ENCODE measurements at regions not wholly inside any gene's neighbourhood (a gene's known extent, or its start where the extent isn't known, plus 50 kb on each side); places are given as distances from the start of the nearest gene placed in this dataset.

DNA sequence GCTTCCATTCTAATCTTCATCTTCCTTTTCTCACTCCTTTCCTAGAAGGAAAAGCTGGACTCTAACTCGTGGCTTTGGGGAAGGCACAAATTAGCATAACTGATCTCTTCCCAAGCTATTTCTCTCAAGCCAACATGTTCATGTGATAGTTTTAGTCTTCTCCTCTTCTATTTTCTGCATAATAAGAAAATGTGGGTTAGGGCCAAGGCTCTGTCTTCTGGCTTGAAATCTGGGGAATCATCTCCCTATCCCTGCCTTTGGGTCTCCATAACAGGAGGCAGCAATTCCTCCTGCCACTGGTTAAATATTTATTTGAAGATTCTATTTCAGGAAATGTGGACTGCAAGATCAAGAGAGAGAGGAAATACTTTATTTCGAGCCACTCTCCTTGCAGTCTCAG lies 1669.6 kb downstream of the MAT2B start:
- DNase-seq (ENCODE audit: low read depth) = no peak

- DNase-seq (ENCODE audit: low read depth) = no peak
Measured at GRCh38 chr5:165184183-165184582, 1678.8 kb downstream of the MAT2B start.

- no peak for DNase-seq (ENCODE audit: low read depth)
Measured at GRCh38 chr5:165185716-165186115, 1680.3 kb downstream of the MAT2B start.

GRCh38 chr5:165187815-165188214 lies 1682.4 kb downstream of the MAT2B start:
- DNase-seq (ENCODE audit: low read depth) = no peak

- DNase-seq (ENCODE audit: low read depth) = no peak
Measured at GRCh38 chr5:165188556-165189175, 1683.2 kb downstream of the MAT2B start.

- no peak for DNase-seq (ENCODE audit: low read depth)
Measured at GRCh38 chr5:165196961-165197360, 1691.5 kb downstream of the MAT2B start.

DNA sequence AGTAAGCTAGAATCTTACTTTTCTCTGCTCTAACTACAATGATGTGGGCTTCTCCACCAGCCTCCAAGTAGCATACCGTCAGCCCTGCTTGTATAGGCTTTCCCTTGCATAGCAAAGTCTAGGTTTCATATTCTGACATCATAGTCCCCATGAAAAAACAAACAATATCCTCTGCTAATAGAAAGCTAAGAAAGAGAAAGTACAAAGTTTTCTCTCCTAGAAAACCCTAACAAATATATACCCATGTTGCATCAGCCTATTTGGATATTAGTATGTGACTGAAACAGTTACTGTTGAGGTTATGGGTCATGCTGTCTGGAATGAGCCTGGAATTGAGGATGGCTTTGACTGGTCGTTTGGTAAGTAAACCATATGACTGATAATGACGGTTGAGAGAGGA lies 1696.0 kb downstream of the MAT2B start:
- DNase-seq (ENCODE audit: low read depth) = peak; percentile 5

GRCh38 chr5:165201771-165202518 lies 1696.5 kb downstream of the MAT2B start:
- peak; percentile 33 for DNase-seq (ENCODE audit: low read depth)

GRCh38 chr5:165202519-165202910 lies 1697.1 kb downstream of the MAT2B start:
- DNase-seq (ENCODE audit: low read depth) = no peak

- DNase-seq (ENCODE audit: low read depth) = no peak
Measured at GRCh38 chr5:165209101-165209727, 1703.8 kb downstream of the MAT2B start.

DNA sequence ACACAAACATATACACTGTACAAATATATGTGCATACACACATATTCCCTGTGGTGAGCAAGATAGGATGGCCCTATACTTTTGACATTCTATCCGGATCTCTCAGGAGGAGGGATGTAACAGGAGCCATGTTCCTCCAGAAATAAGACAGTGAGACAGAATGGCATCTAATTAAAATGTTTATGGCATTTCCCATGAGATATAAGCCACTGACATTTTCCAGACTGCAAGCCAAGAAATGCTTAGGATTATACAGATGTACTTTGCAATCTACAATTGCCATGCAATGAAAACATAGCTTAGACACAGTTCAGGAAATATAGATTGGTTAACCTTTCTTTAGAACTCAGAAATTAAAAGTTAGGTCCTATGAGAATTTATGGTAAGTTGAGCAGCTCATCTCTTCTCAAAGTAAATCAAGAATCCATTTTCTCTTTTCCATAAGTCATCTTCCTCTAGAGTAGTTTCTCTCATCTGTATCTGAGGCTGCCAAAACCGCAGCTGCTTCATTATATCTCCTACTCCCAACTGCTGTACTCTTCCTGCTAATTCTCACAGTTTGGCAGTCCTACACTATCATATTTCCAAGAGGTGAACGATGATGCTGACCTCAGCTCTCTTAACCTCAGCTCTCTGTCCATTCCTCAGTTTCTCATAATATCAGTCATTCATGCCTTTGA lies 1719.1 kb downstream of the MAT2B start:
- DNase-seq (ENCODE audit: low read depth) = no peak

- no peak for DNase-seq (ENCODE audit: low read depth)
Measured at GRCh38 chr5:165227515-165227914, 1722.1 kb downstream of the MAT2B start.

DNA sequence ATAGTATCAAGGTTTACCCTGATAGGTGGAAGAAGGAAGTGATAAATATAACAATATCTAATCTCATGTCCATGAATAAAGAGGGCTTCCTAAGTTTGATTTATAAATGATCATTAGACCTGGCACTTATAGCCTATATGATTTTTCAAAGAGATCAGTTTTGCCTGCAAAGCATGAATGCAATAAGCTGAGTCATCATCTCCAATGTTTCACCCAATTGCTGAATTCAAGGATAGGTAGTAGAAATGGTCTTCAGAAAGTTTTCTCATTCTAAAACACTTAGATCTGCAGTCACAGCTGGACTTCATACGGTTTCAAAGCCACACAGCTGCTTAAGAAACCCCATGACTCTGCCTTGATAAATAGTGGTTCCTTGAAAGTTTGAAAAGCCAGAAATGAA lies 1722.8 kb downstream of the MAT2B start:
- no peak for DNase-seq (ENCODE audit: low read depth)

GRCh38 chr5:165231821-165232508 lies 1726.5 kb downstream of the MAT2B start:
- no peak for DNase-seq (ENCODE audit: low read depth)

DNA sequence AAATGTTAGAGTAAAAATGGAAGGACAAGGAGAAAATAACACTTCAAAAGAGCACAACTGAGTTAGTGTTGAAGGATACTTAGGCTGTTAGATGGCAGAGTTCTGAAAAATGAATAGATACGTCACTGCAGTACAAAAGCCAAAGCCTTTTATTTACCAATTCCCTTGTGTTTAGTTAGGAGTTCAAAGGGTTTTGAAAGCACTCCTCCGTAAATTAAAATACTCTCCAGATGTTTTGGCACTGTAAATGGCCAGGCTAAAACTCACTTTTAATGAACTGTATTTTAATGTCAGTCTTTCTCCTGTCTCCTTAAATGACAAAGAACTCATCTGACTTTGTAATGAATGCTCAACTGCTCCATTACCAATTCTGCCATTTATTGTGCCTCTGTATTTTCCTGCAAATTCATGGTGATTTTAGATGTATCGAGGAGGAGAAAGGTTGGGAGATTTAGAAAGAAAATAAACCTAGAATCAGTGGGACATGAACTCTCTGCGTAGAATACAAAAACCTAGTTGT lies 1727.2 kb downstream of the MAT2B start:
- DNase-seq (ENCODE audit: low read depth) = no peak

DNA sequence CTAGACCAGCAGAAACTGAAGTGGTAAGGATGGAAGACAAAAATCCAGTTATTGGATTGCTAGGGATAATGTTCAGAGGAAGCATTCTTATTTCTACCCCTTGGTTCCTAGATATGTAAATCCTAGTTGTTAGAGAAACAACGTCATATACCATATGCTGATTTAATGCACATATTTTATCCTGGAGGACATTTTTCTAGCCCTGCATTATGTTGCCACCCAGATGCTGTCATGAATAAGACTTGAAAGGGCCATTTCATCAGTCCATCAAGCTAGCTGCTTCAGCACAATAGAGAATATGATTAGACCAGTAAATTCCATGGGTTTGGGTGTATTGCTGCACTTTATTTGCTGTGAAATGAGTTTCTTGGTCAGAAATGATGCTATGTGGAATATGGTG lies 1736.4 kb downstream of the MAT2B start:
- DNase-seq (ENCODE audit: low read depth) = no peak

- no peak for DNase-seq (ENCODE audit: low read depth)
Measured at GRCh38 chr5:165242646-165243045, 1737.2 kb downstream of the MAT2B start.

DNA sequence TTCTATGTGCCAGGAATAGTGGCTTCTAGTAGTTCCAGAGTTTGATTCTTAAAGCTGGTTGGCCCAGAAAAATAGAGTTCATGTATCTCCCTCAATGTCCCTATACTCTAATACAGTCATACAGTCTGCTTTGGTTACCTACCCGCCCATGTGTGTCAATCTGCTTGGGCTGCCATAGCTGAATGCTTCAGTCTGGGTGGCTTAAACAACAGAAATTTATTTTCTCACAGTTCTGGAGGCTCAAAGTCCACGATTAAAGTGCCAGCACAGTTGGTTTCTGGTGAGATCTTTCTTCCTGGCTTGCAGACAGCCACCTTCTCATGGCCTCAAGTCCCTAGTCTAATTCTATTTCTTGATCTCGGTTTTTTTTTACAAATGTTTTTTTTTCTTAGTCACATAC lies 1739.0 kb downstream of the MAT2B start:
- no peak for DNase-seq (ENCODE audit: low read depth)

GRCh38 chr5:165258197-165258771 lies 1752.9 kb downstream of the MAT2B start:
- no peak for DNase-seq (ENCODE audit: low read depth)

DNA sequence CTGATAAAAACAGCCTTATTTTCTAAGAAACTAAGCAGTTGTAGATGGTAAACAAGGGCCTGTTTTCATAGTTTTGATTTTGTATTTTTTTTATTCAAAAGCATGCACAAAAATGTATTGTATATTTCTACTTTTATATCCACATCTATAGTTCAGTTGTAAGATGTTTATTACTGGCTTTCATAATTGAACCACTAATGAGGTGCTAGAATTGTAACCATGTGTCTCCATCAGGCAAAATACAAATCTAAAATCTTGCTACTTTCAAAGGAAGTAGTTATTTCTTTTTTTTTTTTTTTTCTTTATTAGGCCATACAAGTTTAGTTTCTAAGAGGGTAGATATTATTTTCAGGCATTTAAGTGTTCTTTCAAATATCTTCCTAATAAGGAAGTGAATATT lies 1755.0 kb downstream of the MAT2B start:
- no peak for DNase-seq (ENCODE audit: low read depth)

DNA sequence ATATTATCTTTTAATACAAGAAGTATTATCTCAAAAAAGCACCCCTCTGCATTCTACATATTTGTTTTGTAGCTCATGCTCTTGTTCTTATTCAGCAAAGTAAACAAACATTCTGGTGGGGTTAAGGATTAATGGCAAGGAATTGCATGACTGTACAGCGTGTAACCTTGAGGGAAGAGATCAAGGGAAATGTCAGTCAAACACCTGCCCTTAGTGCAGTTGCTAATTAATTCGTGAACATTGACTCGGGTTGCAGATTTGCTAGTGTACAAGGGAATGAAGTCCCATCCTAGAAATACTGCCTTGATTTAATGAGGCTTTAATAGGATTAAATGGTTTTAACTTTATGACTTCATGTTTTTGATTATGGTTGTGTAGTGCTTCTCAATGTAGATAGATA lies 1758.1 kb downstream of the MAT2B start:
- no peak for DNase-seq (ENCODE audit: low read depth)
